ENCODE measurements at regions not wholly inside any gene's neighbourhood (a gene's known extent, or its start where the extent isn't known, plus 50 kb on each side); places are given as distances from the start of the nearest gene placed in this dataset.

- no peak for TF ChIP-seq CTCF (conservative IDR thresholded peaks at IDR 0.05; ENCODE audit: low read depth, low read length)
- TF ChIP-seq EZH2 (IDR thresholded peaks at IDR 0.05; ENCODE audit: borderline replicate concordance, low read depth, low read length, poor library complexity, severe bottlenecking), result no peak
Measured at GRCh38 chr3:182215881-182216280, 504.2 kb downstream of the SOX2 start.
